A549 (cell line): ENCODE measurements at regions not wholly inside any gene's neighbourhood (a gene's known extent, or its start where the extent isn't known, plus 50 kb on each side); places are given as distances from the start of the nearest gene placed in this dataset.

Source experiments
- ATAC-seq, 2 experiments: fragments of 200-7000 bp in 1 of 2; fragments of >200 bp in 1 of 2; cut with Nextera tagmentation in 1 of 2; cut with Tn5 transposase in 1 of 2; 3 replicates each; pipeline versions ENCODE4 v1.8.0 to v1.9.1; 2018 to 2020; ENCODE audit warnings: mild to moderate bottlenecking in 1 of 2, moderate library complexity in 1 of 2
- CTCF ChIA-PET: fragments of 300-600 bp; sonication (Branson Sonifier 250); formaldehyde crosslinking; extraction: SDS; loops from one replicate; lab custom pipeline; 2021; ENCODE audit warnings: antibody characterized with exemption, inconsistent platforms; lab: Yijun Ruan, JAX
- POLR2A ChIA-PET: fragments of 350-600 bp; formaldehyde crosslinking; extraction: SDS; loops from one replicate; lab custom pipeline; 2021; ENCODE audit warnings: antibody characterized with exemption, inconsistent platforms; lab: Yijun Ruan, JAX
- DNase-seq, 2 experiments: peaks; one replicate each; pipeline versions ENCODE4 v3.0.0 to v3.0.0-alpha.2; 2011 to 2016; ENCODE audit warnings: low read depth in 1 of 2, low spot score in 1 of 2
- FAIRE-seq: peaks from 2 replicates; lab custom pipeline; 2011; peaks lifted over from hg19 to GRCh38; lab: Jason Lieb, UNC
- H3K27ac ChIP-seq, 2 experiments: fragments of >200 bp; sonication (Bioruptor Twin); formaldehyde crosslinking; 3 replicates each; pipeline ENCODE4 v1.5.1; 2016 to 2017
- H3K4me1 ChIP-seq: fragments of >200 bp; sonication (Bioruptor Twin); formaldehyde crosslinking; 3 replicates; pipeline ENCODE4 v1.6.1; 2016
- H3K4me2 ChIP-seq: fragments of >200 bp; sonication (Bioruptor Twin); formaldehyde crosslinking; 3 replicates; pipeline ENCODE4 v1.6.1; 2016
- H3K4me3 ChIP-seq: fragments of >200 bp; sonication (Bioruptor Twin); formaldehyde crosslinking; 3 replicates; pipeline ENCODE4 v1.5.1; 2016
- H3K9me3 ChIP-seq: fragments of >200 bp; sonication (Bioruptor Twin); formaldehyde crosslinking; 3 replicates; pipeline ENCODE4 v1.6.1; 2016
- BHLHE40 ChIP-seq: IDR thresholded peaks from 2 replicates; pipeline ENCODE4 v1.6.1; 2012; ENCODE audit warnings: low read depth, low read length, inconsistent platforms
- CEBPB ChIP-seq, 2 experiments: fragments of >200 bp in 1 of 2; sonication (Bioruptor Twin) in 1 of 2; formaldehyde crosslinking in 1 of 2; IDR thresholded peaks; 2 replicates each; pipeline ENCODE4 v1.6.1; 2012 to 2016
- CHD2 ChIP-seq: fragments of 150-350 bp; IDR thresholded peaks from 2 replicates; pipeline ENCODE4 v1.6.1; 2014; ENCODE audit warnings: low read length; ENCODE audit not compliant: partially characterized antibody
- CTCF ChIP-seq: fragments of >200 bp; sonication (Bioruptor Twin); formaldehyde crosslinking; IDR thresholded peaks from 3 replicates; pipeline ENCODE4 v1.5.1; 2016
- E2F6 ChIP-seq: IDR thresholded peaks from 2 replicates; pipeline ENCODE4 v1.6.1; 2012; ENCODE audit warnings: low read depth, borderline replicate concordance
- EHF ChIP-seq: fragments of 250-450 bp; sonication (Bioruptor Pico); IDR thresholded peaks from 2 replicates; pipeline ENCODE4 v1.5.0; 2020; ENCODE audit warnings: mild to moderate bottlenecking
- ELK1 ChIP-seq: fragments of 150-350 bp; IDR thresholded peaks from 2 replicates; pipeline ENCODE4 v1.6.1; 2014; ENCODE audit warnings: low read depth, mild to moderate bottlenecking, low read length
- EP300 ChIP-seq, 2 experiments: fragments of >200 bp; sonication (Bioruptor Twin); formaldehyde crosslinking; IDR thresholded peaks; 2 replicates in 1 of 2; 3 replicates in 1 of 2; pipeline ENCODE4 v1.6.1; 2016 to 2017
- FOSB ChIP-seq: fragments of 250-450 bp; sonication (Bioruptor Pico); IDR thresholded peaks from 2 replicates; pipeline ENCODE4 v1.5.0; 2020; ENCODE audit warnings: mild to moderate bottlenecking, moderate library complexity
- FOSL2 ChIP-seq, 2 experiments: fragments of 450-650 bp in 1 of 2; fragments of >200 bp in 1 of 2; sonication (Bioruptor Twin) in 1 of 2; formaldehyde crosslinking; IDR thresholded peaks; 2 replicates each; pipeline versions ENCODE4 v1.5.0 to v1.6.1; 2016 to 2020; ENCODE audit warnings: mild to moderate bottlenecking in 1 of 2, moderate library complexity in 1 of 2
- FOXS1 ChIP-seq: fragments of 250-450 bp; sonication (Bioruptor Pico); IDR thresholded peaks from 2 replicates; pipeline ENCODE4 v1.5.0; 2020; ENCODE audit warnings: mild to moderate bottlenecking, moderate library complexity
- GATA3 ChIP-seq: IDR thresholded peaks from 2 replicates; pipeline ENCODE4 v1.6.1; 2012; ENCODE audit warnings: borderline replicate concordance
- HDAC2 ChIP-seq: fragments of 200-600 bp; sonication (generic); IDR thresholded peaks from 2 replicates; pipeline ENCODE4 v1.6.1; 2016
- HEYL ChIP-seq: fragments of 250-450 bp; sonication (Bioruptor Pico); IDR thresholded peaks from 2 replicates; pipeline ENCODE4 v1.8.0; 2021; ENCODE audit warnings: mild to moderate bottlenecking, moderate library complexity
- HMGXB4 ChIP-seq: fragments of 250-450 bp; sonication (Bioruptor Pico); IDR thresholded peaks from 2 replicates; pipeline ENCODE4 v1.5.0; 2021; ENCODE audit warnings: mild to moderate bottlenecking, moderate library complexity, borderline replicate concordance
- KDM1A ChIP-seq: fragments of 200-600 bp; sonication (generic); IDR thresholded peaks from 2 replicates; pipeline ENCODE4 v1.6.1; 2016; ENCODE audit warnings: low read depth, mild to moderate bottlenecking
- MAX ChIP-seq: IDR thresholded peaks from 2 replicates; pipeline ENCODE4 v1.6.1; 2012
- MAZ ChIP-seq: fragments of 150-350 bp; IDR thresholded peaks from 2 replicates; pipeline ENCODE4 v1.6.1; 2014; ENCODE audit warnings: antibody characterized with exemption, low read depth, low read length, borderline replicate concordance
- POLR2A ChIP-seq: IDR thresholded peaks from 2 replicates; pipeline ENCODE4 v1.6.1; 2012; ENCODE audit warnings: mild to moderate bottlenecking, low read length
- RAD21 ChIP-seq, 2 experiments: fragments of >200 bp in 1 of 2; sonication (Bioruptor Twin) in 1 of 2; formaldehyde crosslinking in 1 of 2; IDR thresholded peaks in 1 of 2; conservative IDR thresholded peaks in 1 of 2; 2 replicates in 1 of 2; 3 replicates in 1 of 2; pipeline ENCODE4 v1.6.1; 2012 to 2018; ENCODE audit warnings: inconsistent platforms in 1 of 2
- RCOR1 ChIP-seq: fragments of 150-350 bp; IDR thresholded peaks from 2 replicates; pipeline ENCODE4 v1.6.1; 2014; ENCODE audit warnings: antibody characterized with exemption, low read length, low read depth
- RFX5 ChIP-seq: fragments of 450-650 bp; IDR thresholded peaks from 2 replicates; pipeline ENCODE4 v1.7.1; 2014; ENCODE audit warnings: antibody characterized with exemption, mild to moderate bottlenecking, moderate library complexity
- SREBF2 ChIP-seq: fragments of 450-650 bp; IDR thresholded peaks from 2 replicates; pipeline ENCODE4 v1.6.1; 2014; ENCODE audit warnings: mild to moderate bottlenecking, moderate library complexity
- USF2 ChIP-seq: fragments of 450-650 bp; IDR thresholded peaks from 2 replicates; pipeline ENCODE4 v1.6.1; 2014; ENCODE audit warnings: antibody characterized with exemption
- ZC3H11A ChIP-seq: fragments of 450-650 bp; IDR thresholded peaks from 2 replicates; pipeline ENCODE4 v1.6.1; 2014; ENCODE audit warnings: antibody characterized with exemption, mild to moderate bottlenecking
- WGBS: methylation state at CpG from one replicate; pipeline ENCODE4 v1.1.6; 2017; ENCODE audit errors: missing lambda C conversion rate; 5-methylcytosine and 5-hydroxymethylcytosine counted together

GRCh38 chr12:19915392-19916195 is 452.7 kb upstream of the PDE3A start (continued):
- TF ChIP-seq HMGXB4 (CRISPR knock-in tag) (no peak), POLR2A (no peak), MAZ (no peak), MAX (peak; percentile 33; the same call in 1 of the 2 replicates), EHF (CRISPR knock-in tag) (no peak), KDM1A (no peak), CHD2 (no peak), SREBF2 (no peak), CEBPB (IDR thresholded peaks at IDR 0.05) (no peak), RAD21 (conservative IDR thresholded peaks at IDR 0.05 in 1 of 2, IDR thresholded peaks at IDR 0.05 in 1 of 2) (peak; percentile 84 to 91), E2F6 (no peak), RFX5 (no peak), CTCF (peak; percentile 77), ELK1 (no peak), HEYL (CRISPR knock-in tag) (no peak), FOSL2 (IDR thresholded peaks at IDR 0.05) (no peak), FOSL2 (CRISPR knock-in tag; IDR thresholded peaks at IDR 0.05) (no peak), EP300 (IDR thresholded peaks at IDR 0.05) (no peak)

- POLR2A ChIA-PET, result no interaction called here
- H3K27ac ChIP-seq, result peak overlapping the region; percentile 24 to 40; a peak in 5 of 6 replicates
- no peak for FAIRE-seq
These were observed 452.1 kb upstream of the PDE3A start for GRCh38 chr12:19916196-19916753.

More at GRCh38 chr12:19916196-19916753, 452.1 kb upstream of the PDE3A start:
- CTCF ChIA-PET, result interaction anchor here (1.0 to 1.8 kb wide), 8 partner anchors 13 to 708 kb away, joined by 3 to 5 read pairs (median 4); no protein-coding TSS in a partner anchor
- H3K9me3 ChIP-seq, result no peaks in the 10 kb centered on the region
- ATAC-seq (peak in 1 of 2 experiments; percentile 64; a peak in 2 of 6 replicates), DNase-seq (no peak)
- H3K4me3 ChIP-seq, result no peak overlapping the region
- H3K4me2 ChIP-seq, result peak overlapping the region; percentile 6; the same call in 1 of the 3 replicates
- 39% methylated on average over 1 of the region's 1 CpG for WGBS
- TF ChIP-seq MAZ (no peak), CTCF (no peak), FOXS1 (CRISPR knock-in tag) (no peak), BHLHE40 (no peak), FOSB (CRISPR knock-in tag) (no peak), EHF (CRISPR knock-in tag) (no peak), GATA3 (no peak), HDAC2 (no peak), RCOR1 (no peak), USF2 (no peak), KDM1A (no peak), ZC3H11A (no peak)
- peaks cover 17% of the 10 kb centered on the region; the same call in 2 of the 3 replicates for H3K4me1 ChIP-seq
